DND-41 (cell line): ENCODE measurements at regions not wholly inside any gene's neighbourhood (a gene's known extent, or its start where the extent isn't known, plus 50 kb on each side); places are given as distances from the start of the nearest gene placed in this dataset.

Source experiments
- CTCF ChIP-seq: IDR thresholded peaks from 2 replicates; pipeline ENCODE4 v1.5.1; 2012; ENCODE audit warnings: borderline replicate concordance, low read length, moderate library complexity, mild to moderate bottlenecking; ENCODE audit not compliant: poor library complexity, severe bottlenecking; ENCODE audit errors: extremely low read depth
- EZH2 ChIP-seq: IDR thresholded peaks from 3 replicates; pipeline ENCODE4 v1.6.1; 2012; ENCODE audit warnings: borderline replicate concordance, low read depth, mild to moderate bottlenecking, moderate library complexity, low read length, inconsistent platforms; ENCODE audit not compliant: severe bottlenecking

- no peak for TF ChIP-seq CTCF
- no peak for TF ChIP-seq EZH2
Measured at GRCh38 chr3:87121856-87122255, 105.3 kb upstream of the CHMP2B start.
